ENCODE measurements at regions not wholly inside any gene's neighbourhood (a gene's known extent, or its start where the extent isn't known, plus 50 kb on each side); places are given as distances from the start of the nearest gene placed in this dataset.

GRCh38 chr1:104100115-104100514 lies 350.4 kb downstream of the AMY1C start:
- intact Hi-C loops (cut with DNase I) = no loop called here
- no peaks in the 10 kb centered on the region for H3K36me3 ChIP-seq
- TF ChIP-seq, protein P1, sequence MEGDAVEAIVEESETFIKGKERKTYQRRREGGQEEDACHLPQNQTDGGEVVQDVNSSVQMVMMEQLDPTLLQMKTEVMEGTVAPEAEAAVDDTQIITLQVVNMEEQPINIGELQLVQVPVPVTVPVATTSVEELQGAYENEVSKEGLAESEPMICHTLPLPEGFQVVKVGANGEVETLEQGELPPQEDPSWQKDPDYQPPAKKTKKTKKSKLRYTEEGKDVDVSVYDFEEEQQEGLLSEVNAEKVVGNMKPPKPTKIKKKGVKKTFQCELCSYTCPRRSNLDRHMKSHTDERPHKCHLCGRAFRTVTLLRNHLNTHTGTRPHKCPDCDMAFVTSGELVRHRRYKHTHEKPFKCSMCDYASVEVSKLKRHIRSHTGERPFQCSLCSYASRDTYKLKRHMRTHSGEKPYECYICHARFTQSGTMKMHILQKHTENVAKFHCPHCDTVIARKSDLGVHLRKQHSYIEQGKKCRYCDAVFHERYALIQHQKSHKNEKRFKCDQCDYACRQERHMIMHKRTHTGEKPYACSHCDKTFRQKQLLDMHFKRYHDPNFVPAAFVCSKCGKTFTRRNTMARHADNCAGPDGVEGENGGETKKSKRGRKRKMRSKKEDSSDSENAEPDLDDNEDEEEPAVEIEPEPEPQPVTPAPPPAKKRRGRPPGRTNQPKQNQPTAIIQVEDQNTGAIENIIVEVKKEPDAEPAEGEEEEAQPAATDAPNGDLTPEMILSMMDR (IDR thresholded peaks at IDR 0.05) = no peak
- TF ChIP-seq POLR2AphosphoS5 (IDR thresholded peaks at IDR 0.05; ENCODE audit: insufficient read depth in 1 of 2, low read depth in 1 of 2) (no peak), POLR2A (IDR thresholded peaks at IDR 0.05) (no peak)

GRCh38 chr1:104105465-104105864 lies 355.8 kb downstream of the AMY1C start:
- H3K4me1 ChIP-seq = no peaks in the 10 kb centered on the region
- intact Hi-C loops (cut with DNase I) = no loop called here
- H3K27me3 ChIP-seq = no peaks in the 10 kb centered on the region
- DNase-seq (ENCODE audit: extremely low spot score in 2 of 2) = no peak
- H3K27ac ChIP-seq = no peak overlapping the region
- TF ChIP-seq, protein P1 (IDR thresholded peaks at IDR 0.05) = no peak
- TF ChIP-seq POLR2AphosphoS5 (IDR thresholded peaks at IDR 0.05; ENCODE audit: insufficient read depth in 1 of 2, low read depth in 1 of 2) = no peak
- no peak for TF ChIP-seq POLR2A (IDR thresholded peaks at IDR 0.05)
- no peak overlapping the region for H3K4me3 ChIP-seq
- no peaks in the 10 kb centered on the region for H3K9me3 ChIP-seq
- no peaks in the 10 kb centered on the region for H3K36me3 ChIP-seq

More at GRCh38 chr1:104100115-104100514, 350.4 kb downstream of the AMY1C start:
- Histone ChIP-seq H3K27me3 (no peaks in the 10 kb centered on the region), H3K9me3 (no peaks in the 10 kb centered on the region), H3K4me1 (no peaks in the 10 kb centered on the region), H3K4me3 (no peak overlapping the region), H3K27ac (no peak overlapping the region)
- no peak for DNase-seq (ENCODE audit: extremely low spot score in 2 of 2)

DNA sequence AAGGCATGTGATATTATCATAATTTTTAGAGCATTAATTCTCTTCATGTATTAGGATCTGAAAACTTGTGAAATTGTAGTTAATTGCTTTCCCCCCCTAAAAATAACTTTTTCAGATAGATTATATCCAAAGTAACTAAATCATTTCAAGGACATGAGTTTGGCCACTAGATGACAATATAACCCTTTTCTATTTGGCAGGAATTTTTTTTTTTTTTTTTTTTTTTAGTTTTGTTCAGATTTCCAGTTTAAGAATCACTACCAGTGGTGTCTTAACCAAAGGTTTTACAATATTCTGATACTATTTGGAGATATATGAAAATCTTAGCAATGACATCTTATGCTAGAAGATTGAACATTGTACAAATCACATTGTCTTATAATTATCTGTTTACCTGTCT lies 370.8 kb downstream of the AMY1C start:
- Histone ChIP-seq H3K4me1 (no peaks in the 10 kb centered on the region), H3K27ac (no peak overlapping the region), H3K9me3 (no peaks in the 10 kb centered on the region), H3K36me3 (no peaks in the 10 kb centered on the region), H3K4me3 (no peak overlapping the region), H3K27me3 (no peaks in the 10 kb centered on the region)
- TF ChIP-seq POLR2AphosphoS5 (IDR thresholded peaks at IDR 0.05; ENCODE audit: insufficient read depth in 1 of 2, low read depth in 1 of 2) (no peak), POLR2A (IDR thresholded peaks at IDR 0.05) (no peak)
- TF ChIP-seq, protein P1 (IDR thresholded peaks at IDR 0.05) = no peak
- intact Hi-C loops (cut with DNase I) = no loop called here
- DNase-seq (ENCODE audit: extremely low spot score in 2 of 2) = no peak

DNA sequence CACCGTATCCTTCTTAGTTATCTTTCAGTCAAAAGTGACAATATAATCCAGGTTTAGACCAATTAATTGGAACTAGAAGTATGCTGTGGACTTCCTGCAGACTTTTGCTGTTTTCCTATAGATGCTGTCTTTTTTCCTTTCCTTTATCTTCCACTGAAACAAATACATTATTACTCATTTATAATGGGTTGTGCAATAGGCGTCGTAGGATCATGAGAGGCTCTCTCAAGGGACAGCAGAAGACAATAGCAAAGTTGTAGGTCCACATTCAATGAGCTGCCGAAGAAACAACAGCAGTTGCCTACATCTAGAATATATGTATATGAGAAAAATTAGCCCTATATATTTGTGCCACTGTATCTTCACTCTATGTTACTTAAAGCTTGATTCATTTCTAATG lies 371.6 kb downstream of the AMY1C start:
- no peaks in the 10 kb centered on the region for H3K36me3 ChIP-seq
- H3K27me3 ChIP-seq = no peaks in the 10 kb centered on the region
- H3K4me1 ChIP-seq = no peaks in the 10 kb centered on the region
- no peak overlapping the region for H3K27ac ChIP-seq
- DNase-seq (ENCODE audit: extremely low spot score in 2 of 2) = no peak
- intact Hi-C loops (cut with DNase I) = no loop called here
- no peak overlapping the region for H3K4me3 ChIP-seq
- H3K9me3 ChIP-seq = no peaks in the 10 kb centered on the region
- TF ChIP-seq, protein P1 (IDR thresholded peaks at IDR 0.05) = no peak
- TF ChIP-seq POLR2AphosphoS5 (IDR thresholded peaks at IDR 0.05; ENCODE audit: insufficient read depth in 1 of 2, low read depth in 1 of 2) (no peak), POLR2A (IDR thresholded peaks at IDR 0.05) (no peak)

GRCh38 chr1:104125266-104125665 lies 375.6 kb downstream of the AMY1C start:
- no peak for DNase-seq (ENCODE audit: extremely low spot score in 2 of 2)
- TF ChIP-seq POLR2AphosphoS5 (IDR thresholded peaks at IDR 0.05; ENCODE audit: insufficient read depth in 1 of 2, low read depth in 1 of 2) = no peak
- TF ChIP-seq, protein P1 (IDR thresholded peaks at IDR 0.05) = no peak
- no peak for TF ChIP-seq POLR2A (IDR thresholded peaks at IDR 0.05)
- Histone ChIP-seq H3K27me3 (no peaks in the 10 kb centered on the region), H3K9me3 (no peaks in the 10 kb centered on the region), H3K4me3 (no peak overlapping the region), H3K27ac (no peak overlapping the region), H3K36me3 (no peaks in the 10 kb centered on the region), H3K4me1 (no peaks in the 10 kb centered on the region)
- intact Hi-C loops (cut with DNase I) = no loop called here
